Hematopoietic multipotent progenitor cell (in vitro differentiated cells): ENCODE measurements at regions not wholly inside any gene's neighbourhood (a gene's known extent, or its start where the extent isn't known, plus 50 kb on each side); places are given as distances from the start of the nearest gene placed in this dataset.

Experiments used
- DNase-seq, 3 donors: peaks; one replicate each; pipeline ENCODE4 v3.0.0-alpha.2; 2011 to 2015; ENCODE audit warnings: low read depth in 2 of 3, low spot score in 2 of 3

- DNase-seq: no peak
Observed at GRCh38 chr14:29205658-29206057, 439.1 kb downstream of the FOXG1 start.

DNA sequence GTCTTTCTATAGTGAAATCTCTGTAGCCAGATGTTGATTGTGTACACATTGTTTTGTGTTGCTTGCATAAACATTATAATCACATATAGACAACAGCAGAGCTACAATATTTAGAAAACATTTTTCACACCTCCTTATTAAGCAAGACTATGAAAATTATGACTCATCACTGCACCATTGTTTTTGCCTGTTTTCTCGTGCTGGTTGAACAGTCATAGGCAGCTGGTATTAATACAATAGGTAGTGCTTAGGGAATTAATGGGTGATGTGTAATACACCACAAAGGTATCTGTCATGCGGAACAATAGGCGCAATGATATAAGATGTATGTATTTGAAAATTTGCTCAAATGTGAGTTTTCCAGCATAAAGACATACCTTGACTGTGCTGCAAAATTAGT, 449.3 kb downstream of the FOXG1 start:
- DNase-seq: no peak

- DNase-seq: no peak
Observed at GRCh38 chr14:29216268-29217232, 450.0 kb downstream of the FOXG1 start.

GRCh38 chr14:29217813-29218450, 451.3 kb downstream of the FOXG1 start:
- DNase-seq: no peak

DNA sequence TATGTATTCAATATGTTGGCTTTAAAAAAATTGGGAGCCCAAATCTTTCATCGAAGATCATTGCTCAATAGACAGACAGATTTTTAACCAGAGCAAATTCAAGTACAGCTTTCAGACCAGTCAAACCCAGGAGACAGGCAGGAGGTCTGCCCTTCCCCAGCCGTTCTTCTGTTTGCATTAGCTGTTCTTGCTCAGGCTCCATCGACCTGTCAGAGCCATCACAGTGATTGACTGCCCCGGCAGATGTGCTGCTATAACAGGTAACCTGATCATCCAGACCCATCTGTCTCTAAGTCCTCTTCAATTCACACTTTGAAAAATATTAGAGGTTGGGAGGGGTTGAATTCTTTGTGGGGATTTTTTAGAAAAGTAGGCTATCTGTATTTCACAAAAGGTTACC, 453.5 kb downstream of the FOXG1 start:
- DNase-seq: no peak

DNA sequence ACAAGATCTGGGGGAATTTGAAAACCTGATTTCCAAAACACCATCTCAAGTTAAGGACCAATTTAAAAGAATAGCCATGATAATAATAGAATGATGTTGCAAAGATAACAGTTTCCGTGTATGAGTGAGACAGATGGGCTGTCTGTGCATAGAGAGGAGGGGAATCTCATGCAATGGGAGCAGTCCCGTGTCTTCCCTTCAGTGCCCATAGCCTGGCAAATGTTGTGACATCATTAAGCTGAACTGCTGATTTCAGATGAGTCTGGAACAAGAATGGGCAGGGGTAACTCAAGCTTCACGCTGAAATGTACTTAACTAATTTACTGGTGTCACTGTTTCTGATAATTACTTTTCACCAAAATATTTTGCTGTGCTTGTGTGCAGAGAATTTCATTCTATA, 454.0 kb downstream of the FOXG1 start:
- DNase-seq: no peak

DNA sequence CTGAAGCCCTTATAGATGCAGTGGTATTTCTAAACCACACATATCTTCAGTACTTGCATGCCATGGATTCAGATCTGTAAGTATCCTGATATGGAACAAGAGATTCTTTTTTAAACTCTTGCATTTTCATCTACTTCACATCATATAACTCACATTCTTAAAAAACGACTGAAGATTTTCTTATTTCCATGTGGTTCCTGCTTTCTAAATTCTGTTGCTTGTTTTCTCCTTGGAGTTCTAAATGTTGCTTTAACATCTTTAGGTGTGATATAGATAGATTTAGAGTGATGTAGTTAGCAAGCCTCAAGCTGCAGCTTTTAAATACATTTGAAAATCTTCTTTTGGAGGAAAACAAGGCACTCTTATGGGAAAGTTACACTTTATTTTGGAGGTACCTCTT, 455.4 kb downstream of the FOXG1 start:
- DNase-seq: no peak

DNA sequence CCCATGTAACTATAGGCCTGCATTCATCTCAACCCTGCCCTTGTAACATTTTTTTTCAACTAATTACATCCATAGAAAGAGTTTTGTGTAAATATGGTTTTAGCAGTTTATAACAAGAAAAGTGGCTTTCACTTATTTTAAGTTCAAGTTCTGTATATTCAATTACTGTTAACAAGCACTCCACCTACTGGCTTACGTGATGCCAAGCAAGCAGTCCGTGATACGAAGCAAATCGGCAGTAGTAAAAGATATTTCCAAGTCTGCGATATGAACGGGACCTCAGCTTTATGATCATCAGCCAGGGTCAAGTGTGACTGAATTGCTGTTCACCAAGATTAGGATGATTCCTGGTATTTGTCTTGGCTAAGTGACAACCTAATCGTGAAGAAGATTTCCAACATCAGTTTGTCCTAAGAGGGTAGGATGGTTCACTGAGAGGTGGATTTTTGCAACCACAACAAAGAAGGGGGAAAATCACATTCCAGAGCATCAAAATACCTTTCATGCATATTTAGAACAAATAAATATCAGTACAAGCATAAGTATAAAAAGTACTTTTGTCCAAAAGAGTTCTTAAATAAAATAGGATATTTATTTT, 456.2 kb downstream of the FOXG1 start:
- DNase-seq: peak in 1 of 3 donors; percentile 1

GRCh38 chr14:29223947-29224346, 457.4 kb downstream of the FOXG1 start:
- DNase-seq: no peak

- DNase-seq: no peak
Observed at GRCh38 chr14:29227631-29228030, 461.0 kb downstream of the FOXG1 start.

DNA sequence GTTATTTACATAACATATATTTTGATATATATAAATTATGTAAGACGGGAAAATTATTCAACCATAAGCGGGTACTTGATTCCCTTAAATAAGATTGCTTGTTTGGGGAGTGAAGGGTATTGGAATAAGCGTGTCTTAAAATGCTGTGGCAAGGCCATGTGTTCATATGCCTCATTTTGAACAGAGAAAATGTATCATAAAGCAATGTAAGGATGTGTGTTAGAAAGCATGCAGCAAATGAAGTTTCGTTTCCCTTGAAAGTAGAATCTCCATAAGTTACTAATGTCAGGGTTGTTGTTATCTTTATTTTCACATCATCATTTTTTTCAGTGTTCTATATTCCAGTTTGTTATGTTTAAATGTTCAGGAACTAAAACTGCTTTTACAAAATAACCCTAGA, 465.6 kb downstream of the FOXG1 start:
- DNase-seq: no peak

GRCh38 chr14:29232711-29233110, 466.1 kb downstream of the FOXG1 start:
- DNase-seq: no peak

GRCh38 chr14:29233188-29233587, 466.6 kb downstream of the FOXG1 start:
- no peak for DNase-seq

DNA sequence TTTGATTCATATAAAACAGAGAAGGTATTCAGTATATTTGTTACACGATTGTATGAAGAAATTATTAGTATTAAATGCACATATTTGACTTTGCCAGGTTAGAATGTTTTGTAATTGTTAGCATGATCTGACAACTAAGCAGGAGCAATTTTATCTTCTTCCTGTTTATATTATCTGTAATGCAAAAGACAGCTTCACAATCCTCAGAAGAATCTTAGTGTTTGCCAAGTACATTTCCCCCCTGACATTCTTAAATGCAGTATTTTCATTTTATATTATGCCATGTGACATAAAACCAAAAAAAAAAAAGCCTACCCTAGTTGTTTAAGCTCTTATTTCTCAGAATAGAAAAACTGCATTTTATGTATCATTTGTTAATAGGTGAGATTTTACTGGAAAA, 469.4 kb downstream of the FOXG1 start:
- DNase-seq: no peak

DNA sequence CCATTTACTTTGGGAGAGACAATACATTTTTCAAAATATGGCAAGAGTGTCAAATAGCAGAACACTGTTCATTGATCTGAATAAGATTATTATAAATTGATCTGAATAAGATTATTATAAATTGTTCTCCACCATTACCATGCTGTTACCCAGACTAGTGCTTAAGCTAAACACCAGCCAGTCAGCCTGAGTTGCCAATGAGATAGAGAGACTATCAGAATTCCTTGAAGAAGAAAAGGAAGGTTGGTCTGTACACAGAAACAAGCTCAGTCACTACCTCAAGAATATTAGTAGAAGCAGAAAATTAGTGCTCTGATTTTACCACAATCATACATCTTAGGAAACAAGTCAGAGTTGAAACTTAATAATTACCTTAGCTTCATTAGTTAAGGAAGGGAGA, 469.8 kb downstream of the FOXG1 start:
- DNase-seq: no peak

- DNase-seq: peak in 1 of 3 donors; percentile 0
Observed at GRCh38 chr14:29236848-29237247, 470.3 kb downstream of the FOXG1 start.

DNA sequence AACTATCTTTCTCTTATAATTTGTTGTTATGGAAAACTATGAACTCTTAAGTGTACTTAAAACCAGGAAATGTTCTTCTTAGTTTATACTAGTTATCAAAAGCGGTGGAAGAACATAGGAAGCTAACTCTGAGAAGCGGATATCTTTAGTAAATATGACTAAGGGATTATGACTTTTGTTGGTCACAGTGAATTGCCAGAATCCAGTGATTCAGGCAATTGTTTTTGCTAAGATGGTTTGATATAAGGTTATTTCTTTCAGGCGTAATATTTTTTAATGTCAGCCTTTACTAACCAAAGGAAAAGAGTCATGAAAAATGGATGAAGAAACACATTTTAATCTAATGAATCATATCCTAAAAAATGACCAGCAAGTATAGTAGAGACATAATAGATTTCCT, 473.5 kb downstream of the FOXG1 start:
- no peak for DNase-seq

DNA sequence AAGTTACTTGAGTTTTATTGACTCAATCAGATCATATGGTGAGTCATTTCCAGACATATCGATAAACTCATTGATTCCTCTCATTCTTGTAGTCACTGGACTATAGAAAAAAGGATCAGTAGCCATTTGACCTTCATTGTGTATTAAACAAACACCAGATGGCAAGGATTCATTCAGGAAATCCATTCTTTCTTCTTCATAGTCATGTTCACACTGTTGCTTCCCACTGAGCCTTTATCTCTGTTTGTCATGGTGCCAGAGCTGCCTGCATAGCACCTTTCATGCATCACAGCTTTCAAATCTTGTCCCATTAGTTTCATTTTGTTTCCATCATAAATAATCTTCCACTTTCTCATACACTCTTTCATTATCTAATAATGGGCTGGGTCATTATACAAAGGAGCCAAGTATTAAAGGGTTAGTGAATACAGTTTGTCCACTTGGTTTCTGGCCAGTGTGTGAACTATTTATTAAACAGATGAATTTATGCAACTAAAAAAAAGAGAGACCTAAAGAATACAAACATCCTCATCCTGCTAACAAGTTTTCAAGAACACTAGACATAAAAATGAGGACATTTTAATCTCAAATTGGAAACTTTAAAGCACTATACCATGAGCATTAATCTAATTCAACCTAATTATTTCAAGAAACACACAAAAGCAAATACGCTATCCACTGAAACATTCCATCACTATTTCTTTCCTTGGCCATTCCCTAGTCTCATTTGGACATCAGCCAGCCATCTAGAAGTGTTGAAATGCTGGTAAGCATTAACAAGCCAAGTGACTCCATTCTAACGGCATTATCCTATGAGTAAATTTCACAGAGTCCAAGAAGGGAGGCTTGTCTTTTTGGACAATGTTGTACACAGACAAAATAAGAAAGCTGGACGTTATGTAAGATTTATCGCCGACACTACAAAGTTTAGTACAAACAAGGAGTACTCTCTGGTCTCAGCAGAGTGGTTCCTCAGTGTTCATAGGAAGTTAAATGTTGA, 476.5 kb downstream of the FOXG1 start:
- no peak for DNase-seq

- DNase-seq: no peak
Observed at GRCh38 chr14:29255692-29256091, 489.1 kb downstream of the FOXG1 start.

DNA sequence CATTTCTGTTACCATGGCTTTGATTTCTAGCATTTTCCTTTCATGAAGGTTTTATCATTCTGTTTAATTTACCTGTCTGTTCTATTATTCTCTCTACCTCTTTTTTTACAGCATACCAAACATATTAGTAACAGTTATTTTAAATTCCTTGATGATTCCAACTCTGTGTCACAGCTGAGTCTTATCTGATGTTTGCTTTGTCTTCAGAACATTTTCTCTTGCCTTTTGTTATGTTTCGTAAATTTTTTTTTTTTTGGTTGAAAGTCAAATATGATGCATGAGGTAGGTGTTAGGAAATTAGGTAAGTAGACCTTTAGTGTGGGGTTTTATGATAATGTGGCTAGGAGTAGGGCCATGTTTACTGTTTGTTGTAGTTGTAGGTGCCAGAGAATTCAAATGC, 496.4 kb downstream of the FOXG1 start:
- no peak for DNase-seq

DNA sequence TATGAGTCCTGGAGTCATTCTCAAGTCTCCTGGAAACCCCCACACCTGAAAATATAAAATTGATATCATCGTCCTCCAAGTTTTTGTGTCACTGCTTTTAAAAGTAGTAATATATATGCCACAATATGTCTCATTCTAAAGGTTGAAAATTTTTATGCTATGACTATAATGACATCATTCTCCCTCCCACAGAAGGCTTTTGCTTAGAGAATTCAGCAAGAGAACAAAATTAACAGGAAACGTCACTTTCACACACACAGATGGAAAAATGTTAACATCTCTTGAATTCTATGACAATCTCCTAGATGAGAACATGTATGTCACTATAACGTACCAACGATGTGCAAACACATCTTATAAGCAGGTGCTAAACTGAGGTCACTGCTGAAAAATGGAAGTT, 498.3 kb downstream of the FOXG1 start:
- no peak for DNase-seq
